ENCODE measurements at regions not wholly inside any gene's neighbourhood (a gene's known extent, or its start where the extent isn't known, plus 50 kb on each side); places are given as distances from the start of the nearest gene placed in this dataset.
"Not testable (repeated sequence)": the region's sequence is repeated elsewhere in the genome, so short reads cannot be mapped to it uniquely, and the experiment has no call there.

- intact Hi-C loops (cut with DNase I; ENCODE audit: low total_unique reads) = no loop called here
- no peak for DNase-seq (ENCODE audit: low spot score in 2 of 2)
- Histone ChIP-seq H3K4me3 (no peak overlapping the region), H3K9me3 (no peaks in the 10 kb centered on the region), H3K27me3 (no peaks in the 10 kb centered on the region), H3K27ac (no peak overlapping the region), H3K4me1 (no peaks in the 10 kb centered on the region), H3K36me3 (no peaks in the 10 kb centered on the region)
- TF ChIP-seq CTCF (IDR thresholded peaks at IDR 0.05) (no peak), POLR2A (IDR thresholded peaks at IDR 0.05) (no peak), POLR2AphosphoS5 (IDR thresholded peaks at IDR 0.05) (no peak)
Observed at GRCh38 chr2:4931721-4932365, 760.3 kb upstream of the SOX11 start.

DNA sequence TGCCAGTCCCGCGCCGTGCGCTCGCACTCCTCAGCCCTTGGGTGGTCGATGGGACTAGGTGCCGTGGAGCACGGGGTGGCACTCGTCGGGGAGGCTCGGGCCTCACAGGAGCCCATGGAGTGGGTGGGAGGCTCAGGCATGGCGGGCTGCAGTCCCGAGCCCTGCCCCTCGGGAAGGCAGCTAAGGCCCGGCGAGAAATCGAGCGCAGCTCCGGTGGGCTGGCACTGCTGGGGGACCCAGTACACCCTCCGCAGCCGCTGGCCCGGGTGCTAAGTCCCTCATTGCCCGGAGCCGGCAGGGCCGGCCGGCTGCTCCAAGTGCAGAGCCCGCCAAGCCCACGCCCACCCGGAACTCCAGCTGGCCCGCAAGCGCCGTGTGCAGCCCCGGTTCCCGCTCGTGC is 756.9 kb upstream of the SOX11 start:
- H3K27me3 ChIP-seq; H3K9me3 ChIP-seq; DNase-seq (ENCODE audit: low spot score in 2 of 2); H3K4me1 ChIP-seq; H3K36me3 ChIP-seq; intact Hi-C loops (cut with DNase I; ENCODE audit: low total_unique reads); H3K27ac ChIP-seq; H3K4me3 ChIP-seq: not testable (repeated sequence)

DNA sequence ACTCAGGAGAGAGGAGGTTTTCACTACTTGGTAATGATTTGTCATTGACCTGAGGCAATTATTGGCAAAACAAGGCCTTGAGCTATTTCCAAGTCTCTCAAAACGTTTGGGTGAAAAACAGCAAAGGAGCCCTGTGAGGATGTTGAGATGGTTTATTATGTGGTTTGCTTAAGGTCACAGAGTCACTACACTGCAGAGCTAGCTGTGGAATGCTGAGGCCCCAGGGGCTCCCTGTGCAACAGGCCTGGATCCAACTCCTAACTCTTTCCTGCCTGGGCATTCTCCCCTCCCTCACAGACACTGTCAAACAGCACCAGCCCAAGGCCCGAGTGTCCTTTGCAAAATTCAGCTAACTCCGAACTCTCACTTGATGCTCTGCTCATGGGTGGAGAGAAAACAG is 754.6 kb upstream of the SOX11 start:
- intact Hi-C loops (cut with DNase I; ENCODE audit: low total_unique reads) = no loop called here
- no peaks in the 10 kb centered on the region for H3K36me3 ChIP-seq
- no peak for TF ChIP-seq POLR2A (IDR thresholded peaks at IDR 0.05)
- TF ChIP-seq POLR2AphosphoS5 (IDR thresholded peaks at IDR 0.05) = no peak
- TF ChIP-seq CTCF (IDR thresholded peaks at IDR 0.05) = no peak
- H3K4me1 ChIP-seq = no peaks in the 10 kb centered on the region
- no peak overlapping the region for H3K4me3 ChIP-seq
- no peaks in the 10 kb centered on the region for H3K27me3 ChIP-seq
- no peak overlapping the region for H3K27ac ChIP-seq
- no peaks in the 10 kb centered on the region for H3K9me3 ChIP-seq
- DNase-seq (ENCODE audit: low spot score in 2 of 2) = no peak

DNA sequence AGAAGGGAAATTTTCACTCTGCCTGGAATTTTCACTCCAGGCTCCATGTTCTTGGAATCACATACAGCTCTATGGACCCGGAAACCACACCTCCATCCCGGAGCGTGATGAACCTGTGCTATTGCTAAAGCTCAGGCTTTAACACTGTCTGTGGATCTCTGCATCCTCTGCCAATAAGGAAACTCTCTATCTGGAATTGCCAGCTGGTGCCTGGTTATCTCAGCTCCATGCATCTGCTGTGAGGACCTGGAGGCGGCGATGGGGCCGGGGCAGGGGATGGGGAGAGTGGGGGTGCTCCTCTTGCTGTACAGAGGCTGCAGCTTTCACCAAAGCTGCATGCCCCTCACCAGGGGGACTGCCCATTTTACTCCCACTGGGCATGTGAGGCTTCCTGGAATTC is 754.0 kb upstream of the SOX11 start:
- H3K27me3 ChIP-seq = no peaks in the 10 kb centered on the region
- no peaks in the 10 kb centered on the region for H3K9me3 ChIP-seq
- H3K4me1 ChIP-seq = no peaks in the 10 kb centered on the region
- TF ChIP-seq POLR2A (IDR thresholded peaks at IDR 0.05) (no peak), CTCF (IDR thresholded peaks at IDR 0.05) (no peak), POLR2AphosphoS5 (IDR thresholded peaks at IDR 0.05) (no peak)
- H3K4me3 ChIP-seq = no peak overlapping the region
- no peak overlapping the region for H3K27ac ChIP-seq
- DNase-seq (ENCODE audit: low spot score in 2 of 2) = no peak
- no peaks in the 10 kb centered on the region for H3K36me3 ChIP-seq
- intact Hi-C loops (cut with DNase I; ENCODE audit: low total_unique reads) = no loop called here

- Histone ChIP-seq H3K27me3 (no peaks in the 10 kb centered on the region), H3K36me3 (no peaks in the 10 kb centered on the region), H3K9me3 (no peaks in the 10 kb centered on the region)
Observed at GRCh38 chr2:4942441-4942840, 749.7 kb upstream of the SOX11 start.

More at GRCh38 chr2:4942441-4942840, 749.7 kb upstream of the SOX11 start:
- intact Hi-C loops (cut with DNase I; ENCODE audit: low total_unique reads) = no loop called here
- Histone ChIP-seq H3K4me1 (no peaks in the 10 kb centered on the region), H3K4me3 (no peak overlapping the region), H3K27ac (no peak overlapping the region)
- DNase-seq (ENCODE audit: low spot score in 2 of 2) = no peak
- no peak for TF ChIP-seq POLR2AphosphoS5 (IDR thresholded peaks at IDR 0.05)
- no peak for TF ChIP-seq POLR2A (IDR thresholded peaks at IDR 0.05)
- no peak for TF ChIP-seq CTCF (IDR thresholded peaks at IDR 0.05)

Measured in breast epithelium (tissue), 4 donors.